Activated effector memory CD4-positive, alpha-beta T cell treated with Interleukin-2 at 50 U/mL for 16 hours (primary cell): ENCODE measurements at regions not wholly inside any gene's neighbourhood (a gene's known extent, or its start where the extent isn't known, plus 50 kb on each side); places are given as distances from the start of the nearest gene placed in this dataset.

Source experiments
- DNase-seq: peaks from one replicate; pipeline ENCODE4 v3.0.0-alpha.2; 2020

DNA sequence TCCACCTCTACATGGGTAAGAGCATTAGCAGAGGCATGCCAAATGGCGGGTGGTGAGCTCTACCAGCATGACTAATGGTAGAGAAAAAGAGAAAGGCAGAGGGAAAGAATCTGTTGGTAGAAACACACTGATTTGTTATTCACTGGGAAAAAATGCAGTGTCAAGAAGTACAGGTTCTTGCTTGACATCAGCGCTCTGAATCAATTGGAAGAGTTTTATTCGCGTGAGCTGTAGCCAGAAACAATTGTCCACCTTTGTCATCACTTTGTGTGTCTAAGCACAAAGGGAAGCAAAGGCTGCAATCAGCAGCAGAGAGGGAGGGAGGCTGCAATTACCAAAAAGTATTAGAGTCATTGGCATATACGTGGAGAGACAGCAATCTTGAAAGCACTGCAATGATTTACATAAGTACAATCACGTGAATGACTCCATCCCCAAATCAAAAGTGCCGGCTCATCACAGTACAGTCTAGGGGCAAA, 67.7 kb upstream of the HS3ST1 start:
- no peak for DNase-seq

DNA sequence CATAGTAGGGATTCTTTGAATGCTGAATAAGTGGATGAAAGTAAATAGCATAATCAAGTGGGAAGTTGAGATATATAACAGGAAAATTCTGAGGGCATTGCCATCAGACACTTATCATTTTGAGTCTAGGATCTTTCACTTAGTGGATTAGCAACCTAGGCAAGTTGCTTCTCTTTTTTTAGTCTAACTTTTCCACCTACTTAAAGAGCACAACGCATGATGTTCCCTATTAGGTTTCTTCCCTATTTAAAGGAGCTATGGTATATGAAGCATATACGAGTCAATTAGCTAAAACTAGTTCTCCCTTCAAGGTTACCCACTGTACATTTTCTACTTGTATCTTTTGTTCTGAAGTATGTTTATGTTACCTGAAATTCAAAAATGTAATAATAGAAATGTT, 67.1 kb upstream of the HS3ST1 start:
- no peak for DNase-seq

DNA sequence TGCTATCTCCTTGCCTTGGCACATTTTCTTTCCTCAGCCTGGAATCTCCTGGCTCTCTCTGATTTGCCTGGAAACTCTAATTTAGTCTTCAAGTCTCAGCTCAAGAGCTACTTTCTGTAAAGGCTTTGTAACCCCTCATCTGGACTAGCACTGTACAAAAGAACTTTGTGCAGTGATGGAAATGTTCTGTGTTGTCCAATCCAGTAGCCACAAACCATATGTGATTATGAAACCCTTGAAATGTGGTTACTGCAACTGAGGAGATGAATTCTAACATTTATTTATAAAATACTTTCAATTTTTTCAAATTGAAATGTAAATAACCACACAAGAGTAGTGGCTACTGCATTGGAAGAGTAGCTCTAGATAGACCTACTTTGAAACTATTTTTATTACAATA, 66.6 kb upstream of the HS3ST1 start:
- DNase-seq, result no peak

DNA sequence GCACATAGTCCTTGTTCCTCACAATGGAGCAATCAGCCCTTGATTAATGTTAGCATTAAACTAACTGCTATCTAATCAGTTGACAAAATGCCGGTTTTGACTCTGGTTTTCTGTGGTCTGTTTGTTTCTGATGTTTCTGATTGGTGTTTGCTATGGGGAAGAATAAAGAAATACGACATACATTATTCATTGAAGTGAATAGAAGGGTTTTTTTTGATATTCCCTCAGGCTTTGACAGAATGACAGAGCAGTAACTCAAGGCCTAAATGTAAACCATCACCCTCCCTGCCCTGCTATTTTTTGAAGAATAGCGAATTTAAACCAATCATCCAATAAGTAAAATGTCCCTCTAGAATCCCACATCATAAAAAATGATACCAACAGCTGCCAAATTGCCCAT, 65.5 kb upstream of the HS3ST1 start:
- no peak for DNase-seq

DNA sequence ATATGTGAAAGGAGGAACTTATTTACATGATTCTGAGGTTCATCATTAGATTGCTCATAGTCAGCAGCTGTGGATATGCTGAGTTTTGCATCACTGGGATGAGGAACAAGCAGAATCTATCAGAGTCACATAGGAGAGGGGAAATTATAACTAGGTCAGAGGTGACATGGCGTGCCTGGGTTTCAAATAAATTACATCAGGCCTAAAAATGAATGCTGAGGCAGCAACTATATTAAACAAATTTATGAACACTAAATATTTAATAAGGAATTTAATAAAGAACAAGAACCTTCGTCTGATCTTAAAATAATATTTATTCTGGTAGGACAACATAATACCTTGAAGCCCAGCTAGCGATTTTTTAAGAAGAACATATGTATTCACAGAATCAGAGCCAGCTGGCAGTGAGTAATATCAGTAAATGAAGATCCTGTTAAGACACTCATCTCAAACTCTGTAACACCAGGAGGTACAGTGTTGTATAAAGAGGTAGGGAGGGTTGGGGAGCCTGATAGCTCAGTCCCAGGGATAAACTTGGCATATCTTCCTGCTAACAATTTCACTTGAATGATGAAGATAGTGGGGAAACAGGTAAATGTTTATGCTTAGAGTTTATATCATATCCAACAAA, 60.9 kb upstream of the HS3ST1 start:
- no peak for DNase-seq

DNA sequence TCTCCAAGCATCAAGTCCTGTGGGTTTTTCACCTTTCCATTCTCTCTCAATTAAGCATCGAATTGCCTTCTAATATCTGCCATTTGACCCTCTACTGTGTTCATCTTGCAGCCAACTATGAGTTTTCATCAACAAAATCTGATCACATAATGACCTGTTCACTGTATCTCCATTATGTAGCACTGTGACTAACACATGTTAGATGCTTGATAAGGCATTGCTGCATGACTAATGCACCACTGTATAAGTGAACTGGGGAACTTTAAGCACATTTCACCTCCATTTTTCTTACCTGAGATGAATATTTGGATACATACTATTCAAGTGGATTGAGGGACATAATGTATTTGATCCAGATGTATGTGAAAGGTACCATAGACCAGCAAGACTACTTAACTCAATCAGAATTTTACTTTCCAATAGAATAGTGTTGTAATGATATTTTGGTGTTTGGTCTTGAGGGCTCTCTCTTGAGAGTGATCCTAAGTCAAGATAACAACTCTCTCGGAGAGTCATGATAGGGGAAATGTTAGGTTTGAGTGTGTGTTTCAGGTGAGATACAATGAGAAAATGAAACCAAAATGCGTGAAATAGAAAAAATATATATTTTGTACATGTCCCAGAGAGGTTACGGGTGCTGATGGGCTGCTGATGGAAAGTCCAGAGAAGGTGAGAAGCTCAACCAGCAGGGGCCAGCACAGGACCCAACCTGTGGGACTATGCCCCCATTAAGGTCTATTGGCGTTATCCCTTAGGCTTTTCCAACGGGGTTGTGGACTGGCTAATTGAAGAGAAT, 60.2 kb upstream of the HS3ST1 start:
- no peak for DNase-seq

DNA sequence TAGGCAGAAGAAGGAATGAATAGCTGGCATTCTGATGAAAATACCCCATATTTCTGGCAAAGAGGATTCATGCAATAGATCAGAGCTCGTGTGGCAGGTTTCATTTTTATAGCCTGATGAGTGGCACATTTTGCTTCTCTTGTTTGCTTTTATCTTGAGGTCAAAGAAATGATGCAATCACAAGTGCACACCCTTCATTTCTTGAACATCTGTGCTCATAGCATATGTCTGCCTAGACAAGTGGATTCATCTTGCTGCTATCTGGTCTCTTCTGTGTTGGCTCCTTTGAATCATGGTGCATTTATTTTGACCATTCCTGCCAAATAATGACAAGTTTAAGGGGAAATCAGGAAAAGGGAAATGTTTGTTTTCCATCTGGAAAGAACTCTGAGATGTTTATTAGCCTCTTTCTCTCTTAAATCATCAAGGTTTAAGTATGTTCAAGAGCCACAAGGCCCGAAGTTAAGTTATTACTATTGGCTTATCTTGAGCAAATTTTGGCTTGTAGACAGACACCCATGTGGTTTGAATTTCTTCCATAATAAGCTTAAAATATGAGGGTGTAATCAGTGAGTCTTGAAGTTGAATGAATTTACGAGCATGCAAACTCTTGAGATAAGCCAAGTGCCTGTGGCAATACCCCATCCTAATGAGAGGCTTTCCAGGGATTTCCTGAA, 59.3 kb upstream of the HS3ST1 start:
- no peak for DNase-seq

DNA sequence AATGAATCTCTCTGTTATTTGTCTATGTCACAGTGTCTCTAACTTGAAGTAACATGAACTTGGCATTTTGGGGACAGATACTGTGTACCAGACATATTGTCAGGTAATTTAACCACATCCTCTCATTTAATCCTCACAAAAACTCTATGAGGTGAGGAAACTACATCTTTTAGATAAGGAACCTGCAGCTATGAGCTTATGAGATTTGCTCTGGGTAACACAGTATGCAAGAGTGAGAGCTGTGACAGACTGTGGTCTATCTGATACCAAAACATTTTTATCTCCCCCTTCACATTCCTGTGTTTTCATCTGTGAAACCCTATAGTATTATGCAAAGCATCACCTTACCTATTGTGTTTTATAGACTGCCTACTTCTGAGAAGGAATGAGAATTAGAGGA, 58.4 kb upstream of the HS3ST1 start:
- no peak for DNase-seq

DNA sequence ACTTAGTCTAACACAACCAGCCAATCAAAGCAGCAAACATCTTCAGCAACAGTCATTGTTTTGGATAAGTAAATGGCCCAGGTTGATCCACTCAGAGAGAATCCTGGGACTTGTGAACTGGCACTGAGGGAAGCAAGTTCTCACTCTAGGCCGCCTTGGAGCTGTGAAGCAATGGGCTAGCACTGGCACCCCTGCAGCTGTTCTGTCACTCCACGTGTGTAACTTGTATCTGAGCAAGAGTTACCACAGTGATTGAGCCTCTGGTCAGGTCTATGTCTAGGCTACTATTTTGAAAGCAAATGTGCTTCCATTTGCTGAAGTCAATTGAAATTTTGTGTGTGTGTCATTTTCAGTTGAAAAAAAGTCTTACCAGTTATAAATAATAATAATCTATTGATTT, 57.2 kb upstream of the HS3ST1 start:
- no peak for DNase-seq

DNA sequence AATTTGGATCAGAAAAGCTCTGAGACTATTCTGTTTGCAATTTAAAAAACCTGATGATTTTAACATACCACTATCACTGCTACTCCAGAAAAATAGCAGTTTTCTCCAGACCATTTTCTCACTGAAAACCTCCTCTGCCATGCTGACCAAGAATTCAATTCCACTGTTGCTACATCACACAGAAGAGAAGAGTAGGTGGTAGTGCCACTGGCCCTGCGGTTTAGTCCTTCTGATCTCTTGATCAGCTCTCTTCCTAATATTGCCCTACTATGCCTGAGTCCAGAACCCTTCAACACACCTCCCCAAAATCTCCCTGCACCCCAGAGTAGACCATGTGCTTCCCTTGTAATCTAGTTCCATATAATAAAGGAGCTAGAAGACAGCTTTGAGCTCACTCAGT, 55.8 kb upstream of the HS3ST1 start:
- no peak for DNase-seq

DNA sequence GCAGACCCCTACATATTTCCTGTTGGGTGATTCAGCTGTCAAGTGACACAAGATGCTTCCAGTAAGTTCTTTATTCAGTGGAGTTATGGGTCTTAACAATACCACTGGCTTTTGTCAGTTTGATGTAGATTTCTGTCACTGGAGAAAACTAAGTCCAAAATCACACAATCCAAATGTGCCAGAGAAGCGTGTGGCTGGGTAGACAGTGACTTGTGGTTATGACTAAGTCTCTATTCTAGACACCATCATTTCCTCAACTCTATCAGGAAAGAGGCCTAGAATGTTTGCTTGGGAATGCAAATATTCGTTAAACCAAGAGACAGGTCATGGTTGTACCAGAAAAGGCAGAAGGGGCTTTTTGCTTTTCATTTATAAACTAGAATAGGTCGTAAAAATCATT, 54.4 kb upstream of the HS3ST1 start:
- no peak for DNase-seq

DNA sequence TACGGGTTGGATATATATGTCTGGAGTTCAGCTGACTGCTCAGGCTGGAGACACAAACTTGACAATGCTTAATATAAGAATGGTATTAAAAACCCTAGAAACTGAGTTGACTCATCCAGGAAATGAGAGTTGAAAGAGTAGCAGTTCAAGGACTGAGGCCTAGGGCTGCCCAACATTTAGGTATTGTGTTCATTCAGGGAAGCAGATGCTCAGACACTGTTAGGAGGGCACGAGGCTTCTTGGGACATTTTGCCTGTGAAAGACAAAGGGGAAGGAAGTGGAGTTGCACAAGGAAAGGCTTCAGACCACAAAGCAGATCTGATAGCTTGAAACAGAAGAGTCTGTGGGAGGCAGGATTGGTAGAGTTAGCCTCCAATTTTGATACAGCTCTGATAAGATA, 52.0 kb upstream of the HS3ST1 start:
- no peak for DNase-seq
